Esophagus (tissue), 2 donors: ENCODE measurements at regions not wholly inside any gene's neighbourhood (a gene's known extent, or its start where the extent isn't known, plus 50 kb on each side); places are given as distances from the start of the nearest gene placed in this dataset.

Experiments used
- H3K27ac ChIP-seq, 2 donors: one replicate each; pipeline ENCODE4 v1.5.1; 2013; ENCODE audit warnings: low read depth in 2 of 2, mild to moderate bottlenecking in 2 of 2, inconsistent platforms in 1 of 2, low read length in 1 of 2, moderate library complexity in 1 of 2
- H3K27me3 ChIP-seq, 2 donors: one replicate each; pipeline ENCODE4 v1.6.1; 2013; ENCODE audit warnings: low read length in 2 of 2, control low read depth in 1 of 2, mild to moderate bottlenecking in 1 of 2; ENCODE audit not compliant: insufficient read depth in 2 of 2, control insufficient read depth in 1 of 2
- H3K36me3 ChIP-seq, 2 donors: one replicate each; pipeline ENCODE4 v1.6.1; 2013; ENCODE audit warnings: low read length in 1 of 2; ENCODE audit not compliant: control insufficient read depth in 2 of 2, insufficient read depth in 2 of 2
- H3K4me1 ChIP-seq, 2 donors: one replicate each; pipeline ENCODE4 v1.6.1; 2013; ENCODE audit warnings: low read length in 1 of 2; ENCODE audit not compliant: control insufficient read depth in 2 of 2, insufficient read depth in 2 of 2
- H3K4me3 ChIP-seq, 2 donors: one replicate each; pipeline ENCODE4 v1.5.1; 2013; ENCODE audit warnings: low read length in 2 of 2, mild to moderate bottlenecking in 2 of 2, low read depth in 1 of 2, moderate library complexity in 1 of 2
- H3K9me3 ChIP-seq, 2 donors: one replicate each; pipeline ENCODE4 v1.6.1; 2013; ENCODE audit warnings: mild to moderate bottlenecking in 2 of 2, low read depth in 1 of 2, low read length in 1 of 2, moderate library complexity in 1 of 2; ENCODE audit not compliant: control insufficient read depth in 2 of 2, insufficient read depth in 1 of 2
- WGBS, 2 donors: extraction: QIAGEN DNeasy Blood & Tissue Kit; methylation state at CpG; one replicate each; pipeline ENCODE4 v1.1.7; 2013; 5-methylcytosine and 5-hydroxymethylcytosine counted together
- donor health status: healthy with polysubstance abuse.
- donor health status: Bipolar disorder and iron deficiency.

- Histone ChIP-seq H3K27me3 (no peaks in the 10 kb centered on the region), H3K4me3 (no peak overlapping the region), H3K36me3 (no peaks in the 10 kb centered on the region), H3K4me1 (no peaks in the 10 kb centered on the region), H3K27ac (no peak overlapping the region), H3K9me3 (no peaks in the 10 kb centered on the region)
- 71 to 76% methylated on average over 7 of the region's 7 CpGs for WGBS, 2 donors
These were observed 72.1 kb upstream of the MAP4K4 start for GRCh38 chr2:101625387-101625786.

- Histone ChIP-seq H3K36me3 (no peaks in the 10 kb centered on the region), H3K27me3 (no peaks in the 10 kb centered on the region), H3K4me3 (no peak overlapping the region), H3K27ac (no peak overlapping the region), H3K9me3 (no peaks in the 10 kb centered on the region), H3K4me1 (no peaks in the 10 kb centered on the region)
- WGBS, 2 donors: 89 to 90% methylated on average over 14 of the region's 14 CpGs
These were observed 72.7 kb upstream of the MAP4K4 start for GRCh38 chr2:101624706-101625332.

- Histone ChIP-seq H3K4me1 (no peaks in the 10 kb centered on the region), H3K27me3 (no peaks in the 10 kb centered on the region), H3K4me3 (no peak overlapping the region), H3K27ac (no peak overlapping the region), H3K9me3 (no peaks in the 10 kb centered on the region), H3K36me3 (no peaks in the 10 kb centered on the region)
- 69 to 70% methylated on average over 5 of the region's 5 CpGs for WGBS, 2 donors
These were observed 74.4 kb upstream of the MAP4K4 start for GRCh38 chr2:101623031-101623521.

GRCh38 chr2:101622210-101623030 is 75.1 kb upstream of the MAP4K4 start:
- H3K27ac ChIP-seq: no peak overlapping the region
- WGBS, 2 donors: 72 to 78% methylated on average over 16 of the region's 16 CpGs
- H3K4me1 ChIP-seq: no peaks in the 10 kb centered on the region
- no peaks in the 10 kb centered on the region for H3K36me3 ChIP-seq
- H3K9me3 ChIP-seq: no peaks in the 10 kb centered on the region
- H3K4me3 ChIP-seq: no peak overlapping the region
- H3K27me3 ChIP-seq: no peaks in the 10 kb centered on the region

GRCh38 chr2:101619191-101619591 is 78.3 kb upstream of the MAP4K4 start:
- 47 to 52% methylated on average over 10 of the region's 10 CpGs for WGBS, 2 donors
- no peak overlapping the region for H3K4me3 ChIP-seq

GRCh38 chr2:101617796-101618195 is 79.7 kb upstream of the MAP4K4 start:
- WGBS, 2 donors: 86 to 88% methylated on average over 8 of the region's 8 CpGs
- Histone ChIP-seq H3K9me3 (no peaks in the 10 kb centered on the region), H3K36me3 (no peaks in the 10 kb centered on the region), H3K27ac (no peak overlapping the region), H3K27me3 (no peaks in the 10 kb centered on the region), H3K4me3 (no peak overlapping the region), H3K4me1 (no peaks in the 10 kb centered on the region)

More at GRCh38 chr2:101619191-101619591, 78.3 kb upstream of the MAP4K4 start:
- no peaks in the 10 kb centered on the region for H3K27me3 ChIP-seq
- H3K9me3 ChIP-seq: no peaks in the 10 kb centered on the region
- H3K36me3 ChIP-seq: no peaks in the 10 kb centered on the region
- H3K4me1 ChIP-seq: no peaks in the 10 kb centered on the region
- no peak overlapping the region for H3K27ac ChIP-seq

GRCh38 chr2:101617188-101617587 is 80.3 kb upstream of the MAP4K4 start:
- Histone ChIP-seq H3K27me3 (no peaks in the 10 kb centered on the region), H3K36me3 (no peaks in the 10 kb centered on the region), H3K9me3 (no peaks in the 10 kb centered on the region), H3K4me1 (no peaks in the 10 kb centered on the region), H3K4me3 (no peak overlapping the region), H3K27ac (no peak overlapping the region)
- WGBS, 2 donors: 85 to 91% methylated on average over 8 of the region's 8 CpGs

GRCh38 chr2:101614127-101614759 is 83.3 kb upstream of the MAP4K4 start:
- Histone ChIP-seq H3K4me3 (no peak overlapping the region), H3K36me3 (no peaks in the 10 kb centered on the region), H3K4me1 (no peaks in the 10 kb centered on the region)

GRCh38 chr2:101613056-101613704 is 84.3 kb upstream of the MAP4K4 start:
- Histone ChIP-seq H3K27me3 (no peaks in the 10 kb centered on the region), H3K4me3 (no peak overlapping the region), H3K36me3 (no peaks in the 10 kb centered on the region), H3K27ac (no peak overlapping the region), H3K9me3 (no peaks in the 10 kb centered on the region), H3K4me1 (no peaks in the 10 kb centered on the region)
- 78 to 79% methylated on average over 15 of the region's 15 CpGs for WGBS, 2 donors

More at GRCh38 chr2:101614127-101614759, 83.3 kb upstream of the MAP4K4 start:
- whole genome bisulfite sequencing, 2 donors: 87 to 93% methylated on average over 5 of the region's 5 CpGs
- no peak overlapping the region for H3K27ac ChIP-seq
- no peaks in the 10 kb centered on the region for H3K9me3 ChIP-seq
- H3K27me3 ChIP-seq: no peaks in the 10 kb centered on the region
